T-helper 17 cell (primary cell): ENCODE measurements at regions not wholly inside any gene's neighbourhood (a gene's known extent, or its start where the extent isn't known, plus 50 kb on each side); places are given as distances from the start of the nearest gene placed in this dataset.
A peak's percentile ranks its signal among the peaks of the same experiment; 100 is the strongest.

Experiments
- ATAC-seq: fragments of 150-1000 bp; cut with Tn5 transposase; 2 replicates; pipeline ENCODE4 v1.10.0; 2021; ENCODE audit warnings: mild to moderate bottlenecking, moderate library complexity
- DNase-seq, 3 donors: peaks; one replicate each; pipeline versions ENCODE4 v3.0.0 to v3.0.0-alpha.2; 2020 to 2021
- H3K9me3 ChIP-seq: one replicate; pipeline ENCODE4 v1.7.0; 2013; ENCODE audit warnings: low read length, mild to moderate bottlenecking; ENCODE audit not compliant: control insufficient read depth, poor library complexity, severe bottlenecking
- H3K27ac Mint-ChIP-seq: one replicate; pipeline ENCODE4 v1.8.0; 2022; ENCODE audit warnings: mild to moderate bottlenecking, moderate library complexity, mixed read lengths
- H3K27me3 Mint-ChIP-seq: one replicate; pipeline ENCODE4 v1.8.0; 2022; ENCODE audit warnings: mixed read lengths
- H3K36me3 Mint-ChIP-seq: one replicate; pipeline ENCODE4 v1.8.0; 2022; ENCODE audit warnings: low read depth, mixed read lengths
- H3K4me1 Mint-ChIP-seq: one replicate; pipeline ENCODE4 v1.8.0; 2022; ENCODE audit warnings: mild to moderate bottlenecking, mixed read lengths
- H3K4me3 Mint-ChIP-seq: one replicate; pipeline ENCODE4 v1.8.0; 2022; ENCODE audit warnings: mild to moderate bottlenecking, moderate library complexity, mixed read lengths

GRCh38 chr11:32317643-32318042, 117.7 kb downstream of the WT1 start:
- ATAC-seq (no peak), DNase-seq (no peak)
- no peaks in the 10 kb centered on the region for H3K9me3 ChIP-seq
- no peak overlapping the region for H3K4me3 Mint-ChIP-seq
- H3K36me3 Mint-ChIP-seq, result no peaks in the 10 kb centered on the region
- no peak overlapping the region for H3K27ac Mint-ChIP-seq
- H3K27me3 Mint-ChIP-seq, result peaks cover 46% of the 10 kb centered on the region
- peaks cover 16% of the 10 kb centered on the region for H3K4me1 Mint-ChIP-seq

GRCh38 chr11:32318071-32319055, 117.0 kb downstream of the WT1 start:
- no peaks in the 10 kb centered on the region for H3K36me3 Mint-ChIP-seq
- DNase-seq (no peak), ATAC-seq (no peak)
- no peak overlapping the region for H3K27ac Mint-ChIP-seq
- peaks cover 14% of the 10 kb centered on the region for H3K4me1 Mint-ChIP-seq
- H3K9me3 ChIP-seq, result no peaks in the 10 kb centered on the region
- peaks cover 44% of the 10 kb centered on the region for H3K27me3 Mint-ChIP-seq
- H3K4me3 Mint-ChIP-seq, result no peak overlapping the region

- DNase-seq (no peak), ATAC-seq (no peak)
- Mint-ChIP-seq H3K4me1 (peaks cover 4% of the 10 kb centered on the region), H3K27me3 (peaks cover 41% of the 10 kb centered on the region), H3K27ac (no peak overlapping the region), H3K36me3 (peaks cover 4% of the 10 kb centered on the region), H3K4me3 (peak overlapping the region; percentile 41)
- H3K9me3 ChIP-seq, result no peaks in the 10 kb centered on the region
These were observed 111.6 kb downstream of the WT1 start for GRCh38 chr11:32323814-32324130.

GRCh38 chr11:32325187-32325586, 110.2 kb downstream of the WT1 start:
- ATAC-seq, result no peak
- H3K27ac Mint-ChIP-seq, result no peak overlapping the region
- H3K9me3 ChIP-seq, result no peaks in the 10 kb centered on the region
- H3K4me3 Mint-ChIP-seq, result no peak overlapping the region
- peaks cover 4% of the 10 kb centered on the region for H3K4me1 Mint-ChIP-seq
- peaks cover 32% of the 10 kb centered on the region for H3K27me3 Mint-ChIP-seq
- DNase-seq, result no peak
- peaks cover 4% of the 10 kb centered on the region for H3K36me3 Mint-ChIP-seq

- no peaks in the 10 kb centered on the region for H3K9me3 ChIP-seq
- peaks cover 4% of the 10 kb centered on the region for H3K36me3 Mint-ChIP-seq
- peaks cover 3% of the 10 kb centered on the region for H3K4me1 Mint-ChIP-seq
- ATAC-seq, result no peak
- H3K27me3 Mint-ChIP-seq, result peaks cover 33% of the 10 kb centered on the region
- no peak for DNase-seq
- no peak overlapping the region for H3K4me3 Mint-ChIP-seq
- no peak overlapping the region for H3K27ac Mint-ChIP-seq
These were observed 109.6 kb downstream of the WT1 start for GRCh38 chr11:32325725-32326124.

GRCh38 chr11:32326522-32326921, 108.8 kb downstream of the WT1 start:
- no peaks in the 10 kb centered on the region for H3K9me3 ChIP-seq
- Mint-ChIP-seq H3K4me3 (no peak overlapping the region), H3K4me1 (peaks cover 5% of the 10 kb centered on the region), H3K27ac (no peak overlapping the region), H3K36me3 (peaks cover 4% of the 10 kb centered on the region), H3K27me3 (peaks cover 39% of the 10 kb centered on the region)
- DNase-seq, result no peak
- no peak for ATAC-seq

- H3K4me1 Mint-ChIP-seq, result peaks cover 9% of the 10 kb centered on the region
- no peak overlapping the region for H3K27ac Mint-ChIP-seq
- ATAC-seq (no peak), DNase-seq (no peak)
- H3K9me3 ChIP-seq, result no peaks in the 10 kb centered on the region
- peaks cover 41% of the 10 kb centered on the region for H3K27me3 Mint-ChIP-seq
- no peak overlapping the region for H3K4me3 Mint-ChIP-seq
- H3K36me3 Mint-ChIP-seq, result peaks cover 4% of the 10 kb centered on the region
These were observed 106.9 kb downstream of the WT1 start for GRCh38 chr11:32328392-32328791.

- Mint-ChIP-seq H3K36me3 (peaks cover 4% of the 10 kb centered on the region), H3K27me3 (peaks cover 60% of the 10 kb centered on the region), H3K4me3 (no peak overlapping the region), H3K27ac (peak overlapping the region; percentile 27), H3K4me1 (peaks cover 7% of the 10 kb centered on the region)
- H3K9me3 ChIP-seq, result no peaks in the 10 kb centered on the region
- DNase-seq (no peak), ATAC-seq (no peak)
These were observed 104.2 kb downstream of the WT1 start for GRCh38 chr11:32331098-32331497.

GRCh38 chr11:32331792-32332191, 103.5 kb downstream of the WT1 start:
- H3K27ac Mint-ChIP-seq, result peak overlapping the region; percentile 27
- H3K4me3 Mint-ChIP-seq, result peak overlapping the region; percentile 84
- H3K4me1 Mint-ChIP-seq, result peaks cover 7% of the 10 kb centered on the region
- ATAC-seq (no peak), DNase-seq (no peak)
- peaks cover 64% of the 10 kb centered on the region for H3K27me3 Mint-ChIP-seq
- H3K36me3 Mint-ChIP-seq, result peaks cover 4% of the 10 kb centered on the region
- no peaks in the 10 kb centered on the region for H3K9me3 ChIP-seq

GRCh38 chr11:32332990-32333319, 102.4 kb downstream of the WT1 start:
- Mint-ChIP-seq H3K27ac (no peak overlapping the region), H3K27me3 (peaks cover 59% of the 10 kb centered on the region), H3K4me3 (peak overlapping the region; percentile 85), H3K36me3 (no peaks in the 10 kb centered on the region), H3K4me1 (peaks cover 7% of the 10 kb centered on the region)
- peak; percentile 18 for ATAC-seq
- no peaks in the 10 kb centered on the region for H3K9me3 ChIP-seq
- no peak for DNase-seq

GRCh38 chr11:32333320-32333991, 101.9 kb downstream of the WT1 start:
- H3K27me3 Mint-ChIP-seq, result peaks cover 59% of the 10 kb centered on the region

GRCh38 chr11:32334822-32335221, 100.5 kb downstream of the WT1 start:
- no peaks in the 10 kb centered on the region for H3K36me3 Mint-ChIP-seq
- no peaks in the 10 kb centered on the region for H3K9me3 ChIP-seq
- DNase-seq (no peak), ATAC-seq (no peak)
- peaks cover 59% of the 10 kb centered on the region for H3K27me3 Mint-ChIP-seq
- no peak overlapping the region for H3K27ac Mint-ChIP-seq
- H3K4me3 Mint-ChIP-seq, result no peak overlapping the region
- H3K4me1 Mint-ChIP-seq, result peaks cover 7% of the 10 kb centered on the region

More at GRCh38 chr11:32333320-32333991, 101.9 kb downstream of the WT1 start:
- H3K4me3 Mint-ChIP-seq, result peak overlapping the region; percentile 85
- DNase-seq (peak in 1 of 3 donors; percentile 14), ATAC-seq (peak; percentile 57)
- no peak overlapping the region for H3K27ac Mint-ChIP-seq
- H3K36me3 Mint-ChIP-seq, result no peaks in the 10 kb centered on the region
- H3K4me1 Mint-ChIP-seq, result peaks cover 7% of the 10 kb centered on the region
- no peaks in the 10 kb centered on the region for H3K9me3 ChIP-seq
